ENCODE measurements at regions not wholly inside any gene's neighbourhood (a gene's known extent, or its start where the extent isn't known, plus 50 kb on each side); places are given as distances from the start of the nearest gene placed in this dataset.

DNA sequence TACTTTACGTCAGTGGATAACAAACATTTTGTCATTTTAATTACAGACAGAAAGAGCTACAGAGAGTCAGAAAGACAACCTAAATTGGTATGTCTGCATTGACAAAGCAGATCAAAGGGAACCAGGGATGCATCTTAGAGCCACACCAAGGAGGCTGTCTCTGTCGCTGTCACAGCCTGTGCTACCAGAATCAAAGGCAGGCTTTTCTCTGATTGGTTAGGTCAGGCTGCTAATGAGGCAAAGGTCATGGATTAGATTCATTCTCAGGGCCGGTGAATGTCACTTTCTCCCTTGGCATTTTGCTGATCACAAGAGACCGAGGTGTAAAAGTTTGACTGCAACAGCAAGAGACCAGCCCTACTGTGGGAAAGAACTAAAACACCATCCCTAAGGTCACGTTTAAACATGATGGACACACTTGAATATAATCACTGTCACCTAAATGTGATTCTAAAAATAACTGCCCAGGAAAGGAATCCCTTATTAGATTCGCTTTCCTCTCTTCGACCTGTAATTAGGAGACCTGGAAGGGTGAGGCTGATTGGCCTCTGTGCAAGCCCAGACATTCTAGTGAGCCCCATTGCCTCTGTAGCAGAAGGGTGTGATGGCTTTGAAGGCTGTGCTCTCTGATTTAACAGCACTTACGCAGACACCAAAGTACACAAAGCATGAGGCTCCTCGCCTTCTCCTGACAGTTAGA is 314.4 kb upstream of the NBEA start:
- Histone ChIP-seq H3K79me2 (ENCODE audit: control insufficient read depth, insufficient read depth, low read length) (no peaks in the 10 kb centered on the region), H3K36me3 (replicated peaks in 1 of 2; ENCODE audit: control extremely low read depth in 1 of 2, control insufficient read depth in 1 of 2, extremely low read depth in 1 of 2, insufficient read depth in 2 of 2, low read length in 1 of 2) (no peaks in the 10 kb centered on the region), H3K4me1 (ENCODE audit: control insufficient read depth in 2 of 2, insufficient read depth in 2 of 2, low read length in 2 of 2) (no peaks in the 10 kb centered on the region), H3K4me3 (ENCODE audit: control extremely low read depth in 1 of 5, extremely low read depth in 1 of 5, insufficient read depth in 1 of 5, low read depth in 2 of 5, low read length in 4 of 5) (no peak overlapping the region), H2AFZ (ENCODE audit: insufficient read depth, low read depth, low read length, poor library complexity, severe bottlenecking) (no peak overlapping the region), H4K20me1 (ENCODE audit: control insufficient read depth, insufficient read depth, low read length, poor library complexity, severe bottlenecking) (no peaks in the 10 kb centered on the region), H3K27ac (ENCODE audit: low read length in 2 of 2) (no peak overlapping the region), H3K9me3 (ENCODE audit: control extremely low read depth in 1 of 3, control insufficient read depth in 2 of 3, insufficient read depth in 1 of 3, low read length in 2 of 3) (peaks cover 0 to 4% (median 0%) of the 10 kb centered on the region in 3 donors), H3K4me2 (replicated peaks; ENCODE audit: low read depth, low read length, poor library complexity, severe bottlenecking) (no peak overlapping the region), H3K9ac (ENCODE audit: low read length) (no peak overlapping the region), H3K27me3 (replicated peaks in 1 of 4; ENCODE audit: control extremely low read depth in 1 of 4, control insufficient read depth in 3 of 4, insufficient read depth in 4 of 4, low read length in 3 of 4) (no peaks in the 10 kb centered on the region)
- ChIA-PET POLR2A (no interaction called here), CTCF (no interaction called here)
- H3K4me1 Mint-ChIP-seq: no peaks in the 10 kb centered on the region
- TF ChIP-seq, protein P1, sequence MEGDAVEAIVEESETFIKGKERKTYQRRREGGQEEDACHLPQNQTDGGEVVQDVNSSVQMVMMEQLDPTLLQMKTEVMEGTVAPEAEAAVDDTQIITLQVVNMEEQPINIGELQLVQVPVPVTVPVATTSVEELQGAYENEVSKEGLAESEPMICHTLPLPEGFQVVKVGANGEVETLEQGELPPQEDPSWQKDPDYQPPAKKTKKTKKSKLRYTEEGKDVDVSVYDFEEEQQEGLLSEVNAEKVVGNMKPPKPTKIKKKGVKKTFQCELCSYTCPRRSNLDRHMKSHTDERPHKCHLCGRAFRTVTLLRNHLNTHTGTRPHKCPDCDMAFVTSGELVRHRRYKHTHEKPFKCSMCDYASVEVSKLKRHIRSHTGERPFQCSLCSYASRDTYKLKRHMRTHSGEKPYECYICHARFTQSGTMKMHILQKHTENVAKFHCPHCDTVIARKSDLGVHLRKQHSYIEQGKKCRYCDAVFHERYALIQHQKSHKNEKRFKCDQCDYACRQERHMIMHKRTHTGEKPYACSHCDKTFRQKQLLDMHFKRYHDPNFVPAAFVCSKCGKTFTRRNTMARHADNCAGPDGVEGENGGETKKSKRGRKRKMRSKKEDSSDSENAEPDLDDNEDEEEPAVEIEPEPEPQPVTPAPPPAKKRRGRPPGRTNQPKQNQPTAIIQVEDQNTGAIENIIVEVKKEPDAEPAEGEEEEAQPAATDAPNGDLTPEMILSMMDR (IDR thresholded peaks at IDR 0.05): no peak
- TF ChIP-seq EZH2 (IDR thresholded peaks at IDR 0.05; ENCODE audit: borderline replicate concordance, insufficient read depth, low read depth, low read length, poor library complexity, severe bottlenecking): no peak
- H3K9me3 Mint-ChIP-seq (ENCODE audit: insufficient read depth): no peaks in the 10 kb centered on the region
- DNase-seq (no peak), ATAC-seq (ENCODE audit: low read depth) (no peak)
- no peaks in the 10 kb centered on the region for H3K27me3 Mint-ChIP-seq
- H3K27ac Mint-ChIP-seq: no peak overlapping the region
- no peak overlapping the region for H3K4me3 Mint-ChIP-seq
- intact Hi-C loops (cut with micrococcal nuclease): no loop called here
- WGBS (ENCODE audit: insufficient coverage): 35% methylated on average over 4 of the region's 9 CpGs

DNA sequence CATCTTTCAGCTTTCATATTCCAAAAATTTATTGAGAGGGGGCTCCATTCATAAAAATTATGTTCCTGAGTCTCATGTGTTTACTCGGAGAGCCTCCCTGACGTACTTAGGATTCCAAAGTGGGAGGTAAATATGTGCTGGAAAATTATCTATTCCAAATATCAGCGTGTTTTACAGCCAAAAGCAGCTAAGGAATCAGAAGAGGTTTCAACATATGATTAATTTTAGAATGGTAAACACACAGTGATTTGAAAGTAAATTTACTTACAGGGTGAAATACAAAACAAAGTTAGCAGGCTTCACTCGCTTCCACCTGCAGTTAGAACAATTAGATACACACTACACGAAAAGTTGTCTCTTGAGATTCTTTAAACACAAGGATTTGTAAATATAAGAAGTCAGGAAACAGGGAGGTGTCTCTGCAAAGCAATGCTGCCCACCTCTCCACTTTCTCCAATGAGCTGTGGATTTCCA is 313.8 kb upstream of the NBEA start:
- Histone ChIP-seq H2AFZ (ENCODE audit: insufficient read depth, low read depth, low read length, poor library complexity, severe bottlenecking) (no peak overlapping the region), H3K4me1 (ENCODE audit: control insufficient read depth in 2 of 2, insufficient read depth in 2 of 2, low read length in 2 of 2) (no peaks in the 10 kb centered on the region), H3K27me3 (replicated peaks in 1 of 4; ENCODE audit: control extremely low read depth in 1 of 4, control insufficient read depth in 3 of 4, insufficient read depth in 4 of 4, low read length in 3 of 4) (no peaks in the 10 kb centered on the region), H3K27ac (ENCODE audit: low read length in 2 of 2) (no peak overlapping the region), H3K9ac (ENCODE audit: low read length) (no peak overlapping the region), H3K36me3 (replicated peaks in 1 of 2; ENCODE audit: control extremely low read depth in 1 of 2, control insufficient read depth in 1 of 2, extremely low read depth in 1 of 2, insufficient read depth in 2 of 2, low read length in 1 of 2) (no peaks in the 10 kb centered on the region), H3K4me3 (ENCODE audit: control extremely low read depth in 1 of 5, extremely low read depth in 1 of 5, insufficient read depth in 1 of 5, low read depth in 2 of 5, low read length in 4 of 5) (no peak overlapping the region), H3K79me2 (ENCODE audit: control insufficient read depth, insufficient read depth, low read length) (no peaks in the 10 kb centered on the region), H3K9me3 (ENCODE audit: control extremely low read depth in 1 of 3, control insufficient read depth in 2 of 3, insufficient read depth in 1 of 3, low read length in 2 of 3) (peaks cover 0 to 3% (median 0%) of the 10 kb centered on the region in 3 donors), H3K4me2 (replicated peaks; ENCODE audit: low read depth, low read length, poor library complexity, severe bottlenecking) (no peak overlapping the region), H4K20me1 (ENCODE audit: control insufficient read depth, insufficient read depth, low read length, poor library complexity, severe bottlenecking) (no peaks in the 10 kb centered on the region)
- ChIA-PET CTCF (no interaction called here), POLR2A (no interaction called here)
- Mint-ChIP-seq H3K27ac (no peak overlapping the region), H3K4me1 (no peaks in the 10 kb centered on the region), H3K27me3 (no peaks in the 10 kb centered on the region), H3K4me3 (no peak overlapping the region), H3K9me3 (ENCODE audit: insufficient read depth) (no peaks in the 10 kb centered on the region)
- no CpG with 5 or more reads among the region's 5 CpGs for whole genome bisulfite sequencing (ENCODE audit: insufficient coverage)
- DNase-seq (no peak), ATAC-seq (ENCODE audit: low read depth) (no peak)
- no peak for TF ChIP-seq EZH2 (IDR thresholded peaks at IDR 0.05; ENCODE audit: borderline replicate concordance, insufficient read depth, low read depth, low read length, poor library complexity, severe bottlenecking)
- TF ChIP-seq, protein P1 (IDR thresholded peaks at IDR 0.05): no peak
- intact Hi-C loops (cut with micrococcal nuclease): no loop called here
